Adrenal gland (tissue), 5 donors: ENCODE measurements at regions not wholly inside any gene's neighbourhood (a gene's known extent, or its start where the extent isn't known, plus 50 kb on each side); places are given as distances from the start of the nearest gene placed in this dataset.

Experiments used
- POLR2A ChIP-seq, 2 donors: fragments of 450-650 bp; IDR thresholded peaks; one replicate each; pipeline ENCODE4 v1.6.1; 2017; ENCODE audit warnings: antibody characterized with exemption in 2 of 2, mild to moderate bottlenecking in 2 of 2, moderate library complexity in 1 of 2
- TF ChIP-seq, protein P1 (sequence below), 6 experiments: fragments of 450-650 bp in 4 of 6; fragments of 200-600 bp in 2 of 6; sonication (generic) in 1 of 6; IDR thresholded peaks; 1 replicate in 5 of 6; 2 replicates in 1 of 6; pipeline versions ENCODE4 v1.5.1 to v1.8.0; 2016 to 2021; ENCODE audit warnings: antibody characterized with exemption in 6 of 6, mild to moderate bottlenecking in 2 of 6, moderate library complexity in 1 of 6
- donor health status: DM: no; HTN: no; CAD: no.

DNA sequence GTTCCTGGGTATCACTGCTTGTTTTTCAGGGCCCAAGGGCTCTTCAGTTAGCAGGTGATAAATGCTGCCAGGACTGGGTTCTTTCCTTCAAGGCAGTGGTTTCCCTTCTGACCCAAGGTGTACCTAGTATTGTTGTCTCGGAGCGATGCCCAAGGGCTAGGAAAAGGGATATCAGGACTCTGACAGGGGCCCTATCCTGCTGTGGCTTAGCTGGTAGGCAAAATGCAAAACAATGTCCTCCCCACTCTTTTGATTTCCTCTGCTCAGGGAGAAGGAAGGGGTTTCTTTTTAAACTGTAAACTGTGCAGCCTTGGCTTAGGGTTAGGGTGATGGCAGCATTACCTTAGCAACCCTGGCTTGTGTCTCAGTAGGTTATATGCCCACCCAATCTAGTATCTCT lies 508.8 kb upstream of the CTNND2 start:
- TF ChIP-seq, protein P1, sequence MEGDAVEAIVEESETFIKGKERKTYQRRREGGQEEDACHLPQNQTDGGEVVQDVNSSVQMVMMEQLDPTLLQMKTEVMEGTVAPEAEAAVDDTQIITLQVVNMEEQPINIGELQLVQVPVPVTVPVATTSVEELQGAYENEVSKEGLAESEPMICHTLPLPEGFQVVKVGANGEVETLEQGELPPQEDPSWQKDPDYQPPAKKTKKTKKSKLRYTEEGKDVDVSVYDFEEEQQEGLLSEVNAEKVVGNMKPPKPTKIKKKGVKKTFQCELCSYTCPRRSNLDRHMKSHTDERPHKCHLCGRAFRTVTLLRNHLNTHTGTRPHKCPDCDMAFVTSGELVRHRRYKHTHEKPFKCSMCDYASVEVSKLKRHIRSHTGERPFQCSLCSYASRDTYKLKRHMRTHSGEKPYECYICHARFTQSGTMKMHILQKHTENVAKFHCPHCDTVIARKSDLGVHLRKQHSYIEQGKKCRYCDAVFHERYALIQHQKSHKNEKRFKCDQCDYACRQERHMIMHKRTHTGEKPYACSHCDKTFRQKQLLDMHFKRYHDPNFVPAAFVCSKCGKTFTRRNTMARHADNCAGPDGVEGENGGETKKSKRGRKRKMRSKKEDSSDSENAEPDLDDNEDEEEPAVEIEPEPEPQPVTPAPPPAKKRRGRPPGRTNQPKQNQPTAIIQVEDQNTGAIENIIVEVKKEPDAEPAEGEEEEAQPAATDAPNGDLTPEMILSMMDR (IDR thresholded peaks at IDR 0.05) = no peak
- TF ChIP-seq POLR2A (IDR thresholded peaks at IDR 0.05) = no peak
